ENCODE measurements at regions not wholly inside any gene's neighbourhood (a gene's known extent, or its start where the extent isn't known, plus 50 kb on each side); places are given as distances from the start of the nearest gene placed in this dataset.

DNA sequence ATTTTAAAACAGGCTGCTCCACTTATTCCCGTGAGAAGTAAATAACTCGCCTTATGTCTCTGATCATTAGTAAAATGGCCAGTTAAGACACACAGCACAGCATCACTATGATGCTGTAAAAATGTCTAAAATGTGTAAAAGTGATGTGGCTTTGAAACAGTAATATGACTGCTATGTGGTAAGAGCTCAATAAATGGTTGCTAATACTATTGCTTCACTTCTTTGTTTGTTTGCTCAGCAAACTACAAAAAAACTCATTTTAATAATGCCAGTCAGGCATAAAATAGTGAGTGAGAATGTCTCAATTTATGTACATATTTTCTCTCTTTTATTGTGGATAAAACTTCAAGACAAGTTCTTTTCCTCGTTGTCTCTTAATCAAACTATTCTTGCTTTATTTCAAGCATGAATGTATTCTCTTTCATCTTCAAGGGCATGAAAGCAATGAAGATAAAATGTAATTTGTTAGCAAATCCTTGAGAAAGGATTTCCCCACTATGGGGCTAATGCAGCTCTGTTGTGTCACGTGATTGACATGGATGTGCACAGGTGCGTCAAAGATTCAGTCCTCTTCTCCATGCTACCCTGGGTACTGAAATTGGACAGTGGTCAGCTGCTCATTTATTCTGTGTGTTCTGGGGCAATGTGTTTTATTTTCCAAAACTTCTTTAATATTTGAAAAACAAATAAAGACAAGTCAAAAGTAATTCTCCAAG lies 387.2 kb downstream of the TRIB2 start:
- no peak for DNase-seq (ENCODE audit: low spot score)

DNA sequence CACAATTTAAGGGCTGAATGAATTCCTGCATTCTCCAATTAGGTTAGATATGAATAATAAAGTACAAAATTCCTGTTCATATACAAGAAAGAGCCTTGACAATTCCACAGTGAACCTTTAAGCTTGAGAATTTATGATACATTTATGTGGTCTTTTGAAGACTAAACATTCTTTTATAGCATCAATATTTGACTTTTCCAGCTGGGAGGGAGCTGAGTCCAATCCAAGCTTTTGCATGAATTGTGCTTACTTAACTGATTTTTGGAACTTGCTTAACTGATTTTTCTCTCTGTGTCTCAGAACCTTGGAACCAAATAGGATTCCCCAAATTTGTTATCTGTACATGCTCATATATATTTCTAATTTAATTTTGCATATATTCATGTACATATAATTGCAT lies 388.0 kb downstream of the TRIB2 start:
- no peak for DNase-seq (ENCODE audit: low spot score)

DNA sequence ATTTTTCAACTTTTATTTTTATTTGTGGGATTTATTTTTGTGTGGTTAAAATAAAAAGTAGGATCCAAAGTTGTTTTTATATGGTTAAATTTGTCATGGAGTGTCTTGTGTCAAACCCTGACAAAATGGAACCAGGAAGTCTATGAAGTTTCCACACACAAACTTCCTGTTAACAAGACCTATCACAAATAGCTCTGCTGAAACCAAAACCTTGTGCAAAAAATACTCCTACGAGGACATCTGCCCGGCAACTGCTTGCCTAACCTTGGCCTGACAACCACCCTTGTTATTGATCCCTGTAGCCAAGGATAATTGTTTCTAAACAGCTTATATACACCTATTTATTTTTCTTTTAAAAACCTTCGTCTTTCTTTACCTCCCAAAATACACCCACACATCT lies 389.6 kb downstream of the TRIB2 start:
- no peak for DNase-seq (ENCODE audit: low spot score)

DNA sequence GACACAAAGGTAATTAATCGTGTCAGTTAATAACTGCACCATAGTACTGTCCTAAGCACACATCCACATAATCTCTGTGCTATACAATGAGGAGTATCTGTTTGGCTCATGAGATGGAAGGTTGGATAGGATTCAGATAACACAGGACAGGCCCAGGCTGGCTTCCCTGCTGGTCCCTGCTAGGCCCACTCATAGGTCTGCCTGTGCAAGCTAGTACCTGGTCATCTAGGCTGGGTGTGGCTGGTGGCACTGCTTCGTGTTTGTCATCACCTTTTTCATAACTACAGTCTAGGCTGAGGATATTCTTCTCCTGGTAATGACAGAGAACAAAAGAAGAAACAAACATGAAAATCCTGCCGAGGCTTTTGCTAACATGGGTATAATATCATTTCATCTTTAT lies 392.8 kb downstream of the TRIB2 start:
- no peak for DNase-seq (ENCODE audit: low spot score)

DNA sequence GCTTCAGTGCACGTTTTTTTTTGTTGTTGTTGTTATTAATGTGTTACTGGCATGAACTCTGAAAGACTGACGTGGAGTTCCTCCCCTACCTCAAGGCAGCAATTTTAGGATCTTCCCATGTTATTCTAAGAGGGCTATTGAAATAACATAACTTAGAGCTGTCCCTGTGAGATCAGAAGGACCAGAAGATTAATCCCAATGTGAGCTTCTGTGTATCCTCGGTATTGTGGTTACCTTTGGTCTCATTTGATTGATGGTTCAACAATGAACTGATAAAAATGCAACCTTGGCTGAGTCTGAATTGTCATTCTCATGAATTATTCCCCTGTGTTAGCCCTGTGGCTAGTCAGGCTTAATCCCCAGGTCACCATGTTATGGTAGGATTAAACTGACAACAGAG lies 394.1 kb downstream of the TRIB2 start:
- DNase-seq (ENCODE audit: low spot score): no peak

DNA sequence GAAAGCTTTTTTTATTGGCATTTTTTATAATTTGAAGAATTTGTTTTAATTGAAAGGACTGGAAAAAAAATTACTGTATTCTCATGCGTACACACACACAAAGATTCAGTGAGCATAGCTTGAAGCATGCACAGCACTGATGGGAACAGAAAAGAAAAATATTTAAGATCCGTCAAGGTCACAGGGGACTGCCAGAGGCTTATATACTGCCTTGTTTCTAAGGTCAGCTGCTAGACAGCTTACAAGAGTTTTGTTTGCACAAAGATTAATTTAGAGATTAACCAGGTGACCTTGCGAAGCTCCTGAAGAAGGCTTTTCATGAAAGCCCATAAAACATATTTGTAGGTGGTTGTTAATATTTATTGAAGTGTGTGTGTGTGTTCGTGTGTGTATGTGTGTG lies 396.3 kb downstream of the TRIB2 start:
- no peak for DNase-seq (ENCODE audit: low spot score)

DNA sequence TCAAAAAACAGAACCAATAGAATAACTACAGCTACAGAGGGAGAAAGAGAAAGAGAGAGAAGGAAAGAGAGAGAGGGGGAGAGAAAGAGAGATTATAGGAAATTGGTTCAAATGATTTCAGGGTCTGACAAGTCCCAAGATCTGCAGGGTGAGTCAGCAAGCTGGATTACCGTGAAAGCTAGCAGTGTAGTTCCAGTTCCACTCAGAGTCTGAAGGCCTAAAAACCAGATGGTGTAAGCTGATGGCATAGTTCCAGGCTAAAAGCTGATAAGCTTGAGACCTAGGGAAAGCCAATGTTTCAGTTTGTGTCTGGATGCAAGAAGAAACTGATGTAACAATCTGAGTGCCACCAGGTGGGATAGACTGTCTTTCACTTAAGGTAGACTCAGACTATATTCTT lies 397.7 kb downstream of the TRIB2 start:
- no peak for DNase-seq (ENCODE audit: low spot score)

DNA sequence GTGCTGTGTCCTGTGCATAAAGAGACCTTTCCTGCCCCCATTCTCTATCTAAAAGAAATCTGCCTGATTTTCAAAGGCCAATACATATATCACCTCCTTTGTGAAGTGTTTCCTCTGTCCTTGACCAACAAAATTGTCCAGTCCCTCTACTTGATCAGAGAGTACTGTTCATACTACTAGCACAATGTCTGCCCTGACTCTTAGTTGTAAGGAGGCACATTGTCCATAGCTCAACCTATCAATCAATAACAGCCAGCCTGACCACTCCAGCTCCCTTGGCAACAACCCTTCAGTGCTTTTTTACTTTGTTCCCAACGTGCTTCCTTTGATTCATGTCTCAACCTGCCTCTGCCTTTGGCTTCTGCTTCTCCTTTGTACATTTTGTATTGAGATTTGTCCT lies 398.9 kb downstream of the TRIB2 start:
- DNase-seq (ENCODE audit: low spot score): no peak

DNA sequence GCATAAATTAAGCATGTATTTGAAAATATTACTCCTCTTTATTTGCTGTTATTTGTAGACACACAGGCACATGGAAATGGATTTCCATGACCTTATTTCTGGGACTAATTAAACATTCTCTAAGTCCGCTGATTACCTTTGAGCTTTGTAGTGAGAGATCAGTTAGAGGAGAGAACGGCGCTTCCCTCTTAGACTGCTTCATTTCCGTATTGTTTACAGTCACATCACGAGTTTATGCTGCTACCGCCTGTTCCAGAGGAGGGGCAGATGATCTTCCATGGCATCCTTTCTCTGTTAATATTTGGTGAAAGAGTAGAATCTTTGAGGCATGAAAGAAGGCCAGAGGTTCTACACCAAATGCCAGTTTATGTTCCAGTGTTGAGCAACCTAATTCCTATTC lies 404.4 kb downstream of the TRIB2 start:
- no peak for DNase-seq (ENCODE audit: low spot score)

DNA sequence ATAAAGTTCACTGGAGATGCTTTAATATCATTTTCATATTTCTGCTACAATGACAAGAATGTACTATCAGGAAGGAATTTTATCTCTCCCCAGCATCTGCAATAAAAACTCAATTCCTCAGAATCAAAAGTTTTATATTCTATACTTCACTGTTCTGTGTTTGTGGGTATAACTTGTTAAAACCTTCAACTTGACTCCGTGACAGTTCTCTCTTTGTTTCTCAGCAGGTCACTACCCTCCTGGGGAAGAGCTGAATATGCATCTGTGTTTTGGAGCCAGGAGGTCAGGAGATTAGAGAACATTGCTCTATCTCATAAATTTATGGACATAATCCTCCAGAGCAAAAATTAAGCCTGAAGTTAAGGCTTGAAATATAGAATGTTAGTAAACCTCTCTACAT lies 411.4 kb downstream of the TRIB2 start:
- DNase-seq (ENCODE audit: low spot score): no peak

DNA sequence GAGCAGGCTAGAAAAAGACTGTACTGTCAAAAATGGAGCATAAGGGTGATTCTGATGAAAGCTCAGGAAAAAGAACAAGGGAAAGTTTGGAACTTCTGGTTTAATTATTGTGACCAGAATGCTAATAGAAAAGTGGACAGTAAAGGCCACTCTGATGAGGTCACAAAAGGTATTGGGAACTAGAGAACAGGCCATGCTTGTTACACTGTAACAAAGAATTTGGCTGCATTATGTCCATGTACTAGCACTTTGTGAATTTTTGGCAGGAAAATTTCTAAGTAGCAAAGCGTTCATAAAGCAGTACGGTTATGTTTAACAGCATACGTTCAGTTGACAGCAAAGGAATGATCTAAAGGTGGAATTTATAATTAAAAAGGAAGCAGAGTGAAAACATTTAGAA lies 418.6 kb downstream of the TRIB2 start:
- no peak for DNase-seq (ENCODE audit: low spot score)

DNA sequence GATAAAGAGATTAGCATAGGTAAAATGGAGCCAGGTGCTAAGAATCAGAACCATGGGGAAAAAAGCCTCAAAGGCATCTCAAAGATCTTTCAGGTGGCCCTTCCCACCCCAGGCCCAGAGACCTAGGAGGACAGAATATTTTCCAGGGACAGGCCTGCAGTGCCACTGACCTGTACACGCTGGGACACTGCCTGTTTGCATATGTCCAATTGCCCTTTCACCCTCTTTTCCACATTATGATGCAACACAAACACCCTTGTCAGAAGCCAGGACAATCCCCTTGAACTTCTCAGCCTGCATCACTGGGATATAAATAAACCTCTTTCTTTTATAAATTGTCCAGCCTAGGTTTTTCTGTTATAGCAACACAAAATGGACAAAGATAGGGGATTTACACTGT lies 419.1 kb downstream of the TRIB2 start:
- no peak for DNase-seq (ENCODE audit: low spot score)

DNA sequence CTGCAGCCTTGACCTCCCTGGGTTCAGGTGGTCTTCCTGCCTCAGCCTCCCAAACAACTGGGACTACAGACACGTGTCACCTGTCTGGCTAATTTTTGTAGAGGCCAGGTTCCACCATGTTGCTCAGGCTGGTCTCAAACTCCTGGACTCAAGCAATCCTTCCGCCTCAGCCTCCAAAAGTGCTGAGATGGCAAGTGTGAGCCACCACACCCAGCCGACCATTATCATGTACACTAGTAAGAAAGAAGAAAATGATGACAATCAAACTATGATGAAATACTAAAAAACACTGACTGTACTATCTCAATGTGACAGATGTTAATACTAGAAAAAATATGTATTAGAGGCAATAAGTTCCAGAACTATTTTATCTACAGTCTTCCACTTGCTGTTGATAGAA lies 420.9 kb downstream of the TRIB2 start:
- no peak for DNase-seq (ENCODE audit: low spot score)

DNA sequence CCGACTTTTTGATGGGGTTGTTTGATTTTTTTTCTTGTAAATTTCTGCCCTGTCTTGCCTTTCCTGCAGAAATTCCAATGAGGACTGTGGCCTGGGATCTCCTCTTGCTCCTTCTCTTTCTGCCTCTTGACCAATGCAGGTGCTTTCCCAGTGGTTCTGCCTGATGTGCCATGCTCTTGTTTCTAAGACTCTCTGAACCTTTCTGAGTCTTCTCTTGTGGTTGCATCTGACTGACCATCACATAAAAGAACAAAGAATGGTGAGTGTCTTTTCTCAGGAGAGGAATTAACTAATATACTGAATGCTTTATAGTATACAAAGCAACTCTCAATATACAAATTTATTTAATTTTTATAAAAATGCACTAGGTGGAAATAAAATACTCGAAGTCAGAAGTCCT lies 424.6 kb downstream of the TRIB2 start:
- DNase-seq (ENCODE audit: low spot score): no peak

DNA sequence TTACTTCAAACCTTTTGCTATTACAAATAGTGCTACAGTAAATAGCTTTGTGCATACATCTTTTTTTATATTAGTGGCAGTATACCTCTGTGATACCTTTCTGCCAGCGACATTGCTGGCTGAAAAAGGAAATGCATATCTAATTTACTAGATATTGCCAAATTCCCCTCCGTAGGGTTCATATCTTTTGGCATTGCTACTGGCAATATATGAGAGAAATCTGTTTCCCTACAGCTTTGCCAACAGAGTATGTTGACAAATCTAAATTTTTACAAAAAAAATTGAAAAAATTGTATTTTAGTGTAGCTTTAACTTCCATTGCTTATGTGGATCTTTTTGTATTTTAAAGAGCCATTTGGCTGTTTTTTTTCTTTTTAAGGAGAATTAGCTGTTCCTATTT lies 426.7 kb downstream of the TRIB2 start:
- no peak for DNase-seq (ENCODE audit: low spot score)

DNA sequence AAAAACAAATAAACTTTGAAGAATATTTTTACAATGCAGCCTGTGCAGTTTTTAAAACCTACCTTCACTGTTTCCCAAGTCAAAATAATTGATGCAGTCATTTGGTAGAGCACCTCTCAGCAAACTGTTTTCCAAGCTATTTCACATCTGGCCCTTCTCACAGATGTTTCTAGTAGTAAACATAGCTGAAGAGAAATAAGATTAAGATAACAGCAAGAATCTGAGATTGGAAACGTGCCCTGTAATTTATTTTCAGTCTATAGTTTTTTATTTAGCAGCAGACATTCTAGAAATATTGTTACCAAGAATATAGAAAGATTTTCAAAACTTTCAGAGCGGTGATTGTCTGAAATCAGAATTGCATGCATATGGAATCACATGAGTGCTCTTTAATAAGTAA lies 440.2 kb downstream of the TRIB2 start:
- DNase-seq (ENCODE audit: low spot score): no peak

DNA sequence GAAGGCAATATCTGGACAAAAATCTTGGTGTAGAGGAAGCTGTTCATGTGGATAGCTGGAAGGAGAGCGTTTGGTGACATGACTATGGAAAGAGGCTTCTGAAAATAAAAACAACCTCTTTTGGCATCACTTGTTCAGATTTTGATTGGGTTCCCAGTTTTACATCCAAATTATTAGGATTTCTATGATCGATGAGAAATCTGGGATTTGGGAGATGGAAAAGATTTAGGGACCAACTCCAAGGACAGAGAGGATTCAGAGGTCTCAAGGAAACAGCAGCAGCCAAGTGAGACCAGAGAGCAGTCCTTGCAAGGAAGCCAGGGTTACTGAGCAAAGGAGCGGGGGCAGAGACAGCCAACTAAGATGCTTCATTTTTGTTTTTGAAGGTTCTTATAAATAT lies 441.7 kb downstream of the TRIB2 start:
- DNase-seq (ENCODE audit: low spot score): no peak

DNA sequence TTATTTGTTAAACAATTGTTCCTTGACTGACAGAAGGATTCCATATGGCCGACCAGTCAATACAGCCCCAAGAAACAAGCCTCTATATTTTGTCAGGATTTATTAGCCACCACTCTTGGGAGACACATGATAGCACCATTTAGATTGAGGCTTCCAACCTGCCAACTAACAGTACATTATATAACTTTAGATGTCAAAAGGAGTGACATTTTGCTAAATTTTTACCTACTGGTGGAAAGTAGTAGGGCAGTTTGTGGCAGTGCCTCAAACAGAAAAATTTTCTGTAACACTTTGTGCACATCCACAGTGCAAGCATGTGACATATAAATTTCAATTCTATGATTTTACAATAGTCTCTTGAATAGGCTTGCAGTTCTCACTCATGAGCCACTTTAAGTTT lies 464.0 kb downstream of the TRIB2 start:
- DNase-seq (ENCODE audit: low spot score): no peak

DNA sequence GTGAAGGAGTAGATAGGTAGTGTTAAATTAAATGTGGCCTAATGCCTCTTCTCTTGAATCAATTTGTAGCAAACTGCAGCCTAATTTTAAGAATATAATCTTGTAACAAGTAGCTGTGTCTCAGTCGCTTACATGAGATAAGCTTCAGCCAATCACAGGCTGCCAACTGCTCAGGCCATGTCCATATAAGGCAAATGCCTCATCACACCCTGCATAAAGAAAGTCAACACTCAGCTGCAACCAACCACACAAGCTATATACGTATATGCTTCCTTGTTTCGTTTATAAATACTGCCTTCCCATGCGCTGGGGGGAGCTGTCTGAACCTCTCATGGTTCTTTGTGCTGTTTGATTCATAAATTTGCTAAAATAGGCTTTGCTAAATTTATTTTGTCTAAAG lies 476.3 kb downstream of the TRIB2 start:
- DNase-seq (ENCODE audit: low spot score): no peak

DNA sequence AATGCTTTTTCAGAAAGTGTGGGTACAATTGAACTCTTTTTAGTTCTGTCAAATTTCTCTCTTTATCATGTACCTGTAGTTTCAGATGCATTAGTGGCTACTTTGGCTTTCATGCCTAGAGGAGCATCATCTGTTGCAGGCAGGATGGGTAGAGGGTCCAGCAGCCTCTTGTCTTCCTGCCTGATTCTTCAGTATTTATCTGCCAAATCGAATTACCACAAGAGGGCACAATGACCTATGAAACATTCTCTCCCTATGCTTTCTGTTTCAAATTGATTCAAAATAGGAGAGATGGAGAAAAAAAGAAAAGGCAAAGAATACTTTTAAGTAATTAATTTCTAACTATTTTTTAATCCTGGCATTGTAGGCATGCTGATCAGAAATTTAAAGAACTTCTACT lies 477.2 kb downstream of the TRIB2 start:
- peak; percentile 30 for DNase-seq (ENCODE audit: low spot score)

DNA sequence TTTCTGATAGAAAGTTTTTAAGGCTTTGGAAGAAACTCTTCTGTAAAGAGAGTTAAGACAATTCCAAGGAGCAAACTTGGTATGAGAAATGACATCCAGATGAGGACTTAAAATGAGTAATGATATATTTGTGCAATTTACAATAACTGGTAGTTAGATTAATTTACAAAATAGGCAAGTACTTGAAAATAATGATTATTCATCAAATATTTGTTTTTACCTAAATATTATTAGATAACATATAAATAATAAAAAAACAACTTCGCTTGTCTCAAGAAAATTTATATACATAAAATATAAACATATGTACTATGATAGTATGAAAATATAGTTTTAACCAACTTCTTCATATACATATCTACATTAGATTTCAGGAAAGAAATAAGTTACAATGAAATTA lies 478.5 kb downstream of the TRIB2 start:
- no peak for DNase-seq (ENCODE audit: low spot score)

DNA sequence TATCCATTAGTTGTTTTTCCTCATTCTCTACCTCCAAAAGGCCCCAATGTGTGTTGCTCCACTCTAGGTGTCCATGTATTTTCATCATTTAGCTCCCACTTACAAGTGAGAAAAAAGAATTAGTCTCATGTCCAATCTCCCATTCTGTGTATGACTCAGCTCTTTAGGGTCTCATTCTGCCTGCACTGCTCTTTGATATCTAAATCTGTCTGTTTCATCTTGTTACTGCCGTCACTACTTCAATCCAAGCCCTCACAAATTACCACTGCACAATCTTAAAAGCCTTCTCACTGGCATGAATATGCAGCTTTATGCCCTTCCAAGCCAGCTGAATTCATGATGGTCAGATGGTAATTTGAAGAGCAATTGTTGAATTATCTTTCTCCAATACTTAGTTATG lies 480.5 kb downstream of the TRIB2 start:
- no peak for DNase-seq (ENCODE audit: low spot score)

DNA sequence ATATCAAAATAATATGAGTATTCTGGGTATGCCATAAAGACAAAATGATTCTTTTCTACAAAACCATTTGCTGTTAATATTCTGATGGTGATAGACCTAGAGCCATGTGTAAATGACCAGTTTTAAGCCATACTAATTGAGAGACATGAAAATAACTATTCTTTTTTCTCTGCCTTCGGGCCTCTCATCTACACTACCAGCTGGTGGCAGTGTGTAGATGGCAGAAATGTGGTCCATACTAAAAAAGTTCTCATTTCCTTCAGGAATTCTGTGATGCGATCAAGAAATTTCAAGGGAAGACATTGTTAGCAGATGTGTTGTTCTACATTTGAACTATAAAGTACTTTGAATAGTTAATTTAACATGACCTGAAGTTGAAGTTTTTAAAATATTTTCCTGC lies 485.2 kb downstream of the TRIB2 start:
- no peak for DNase-seq (ENCODE audit: low spot score)

DNA sequence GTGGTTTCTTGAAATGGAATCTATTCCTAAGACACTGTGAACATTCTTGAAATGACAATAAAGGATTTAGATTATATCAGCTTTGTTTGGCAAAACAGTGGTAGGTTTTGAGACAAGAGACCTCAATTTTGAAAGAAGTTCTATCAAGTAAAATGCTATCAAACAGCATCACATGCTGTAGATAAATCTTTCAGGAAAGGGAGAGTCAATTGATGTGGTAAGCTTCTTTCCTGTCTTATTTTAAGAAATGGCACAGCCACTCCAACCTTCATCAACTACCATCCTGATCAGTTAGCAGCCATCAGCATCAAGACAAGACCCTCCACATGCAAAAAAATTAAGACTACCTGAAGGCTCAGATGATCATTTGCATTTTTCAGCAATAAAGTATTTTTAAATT lies 495.4 kb downstream of the TRIB2 start:
- DNase-seq (ENCODE audit: low spot score): no peak

DNA sequence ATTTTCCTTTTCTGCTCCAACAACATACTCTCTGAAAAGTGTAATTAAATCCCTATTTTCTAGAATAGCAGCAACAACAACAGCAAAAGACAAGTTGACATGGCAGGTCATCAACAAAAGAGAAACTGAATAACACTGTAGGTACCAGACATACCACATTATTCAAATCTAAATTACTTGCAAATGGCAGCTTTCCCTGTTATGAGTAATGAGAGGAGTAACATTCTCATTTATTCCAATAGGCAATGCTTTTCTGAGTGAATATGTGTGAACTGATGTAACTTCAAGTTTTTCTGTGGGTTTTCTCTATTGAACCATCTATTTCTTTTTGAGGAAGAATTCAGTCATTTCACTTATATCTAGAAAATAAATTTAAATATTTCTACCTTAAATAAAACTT lies 501.5 kb downstream of the TRIB2 start:
- DNase-seq (ENCODE audit: low spot score): no peak

Measured in activated CD4-positive, alpha-beta T cell treated with anti-CD3 and anti-CD28 coated beads, Interleukin-2, Interleukin-4, amounts not matched to agents 100 ng/mL and 50 ng/mL, durations not matched to agents 16 hours and 8 hours (primary cell).